HCT116 (cell line): ENCODE measurements at regions not wholly inside any gene's neighbourhood (a gene's known extent, or its start where the extent isn't known, plus 50 kb on each side); places are given as distances from the start of the nearest gene placed in this dataset.

Source experiments
- ATAC-seq: fragments of 200-7000 bp; cut with Tn5 transposase; 2 replicates; pipeline ENCODE4 v1.9.1; 2020; ENCODE audit warnings: mild to moderate bottlenecking, moderate library complexity
- BruUV-seq: library from RNA; stranded (reverse); fragments of 400-500 nt; replicated peaks from 2 replicates; lab custom pipeline; 2021; lab: Mats Ljungman, UMichigan
- CTCF ChIA-PET: fragments of 300-600 bp; sonication (Branson Sonifier 250); formaldehyde crosslinking; loops from one replicate; lab custom pipeline; 2021; ENCODE audit warnings: antibody characterized with exemption; lab: Charles Lee
- POLR2A ChIA-PET: fragments of 300-600, 350-600 bp; sonication (Branson Sonifier 250); formaldehyde crosslinking; loops from one replicate; lab custom pipeline; 2021; ENCODE audit warnings: antibody characterized with exemption; lab: Charles Lee
- RAD21 ChIA-PET, 2 experiments: fragments of 300-600 bp; sonication (Branson Sonifier 250); formaldehyde crosslinking; loops; one replicate each; lab custom pipeline; 2023; ENCODE audit warnings: low total read pairs in 2 of 2; ENCODE audit not compliant: uncharacterized antibody in 2 of 2, unreplicated experiment in 2 of 2, low non-redundant PET in 1 of 2; lab: Charles Lee
- DNase-seq: peaks from one replicate; pipeline ENCODE4 v3.0.0-alpha.2; 2010; ENCODE audit warnings: low read depth, low spot score
- H2AFZ ChIP-seq: fragments of 200-600 bp; shearing (Covaris generic), sonication (generic); 2 replicates; pipeline ENCODE4 v1.6.1; 2017; ENCODE audit warnings: low read depth, mixed run types, mixed read lengths, antibody characterized with exemption, low read length; ENCODE audit not compliant: poor library complexity, severe bottlenecking
- H3K27ac ChIP-seq: 2 replicates; pipeline ENCODE4 v1.5.1; 2012; ENCODE audit warnings: low read depth, low read length
- H3K27me3 ChIP-seq: fragments of 200-600 bp; sonication (generic); 2 replicates; pipeline ENCODE4 v1.6.1; 2016; ENCODE audit warnings: mixed run types, low read length, mixed read lengths; ENCODE audit not compliant: insufficient read depth
- H3K36me3 ChIP-seq, 2 experiments: fragments of 200-500 bp in 1 of 2; fragments of 200-600 bp in 1 of 2; sonication (Bioruptor generic) in 1 of 2; sonication (generic) in 1 of 2; 2 replicates each; pipeline versions ENCODE4 v1.5.1 to v1.6.1; 2014 to 2016; ENCODE audit warnings: low read length in 2 of 2, inconsistent platforms in 1 of 2, mixed read lengths in 1 of 2, mixed run types in 1 of 2; ENCODE audit not compliant: insufficient read depth in 2 of 2, control insufficient read depth in 1 of 2
- H3K4me1 ChIP-seq, 2 experiments: fragments of 200-600 bp in 1 of 2; sonication (generic) in 1 of 2; 2 replicates each; pipeline versions ENCODE4 v1.5.1 to v1.6.1; 2012 to 2017; ENCODE audit warnings: low read length in 2 of 2, inconsistent platforms in 1 of 2, mild to moderate bottlenecking in 1 of 2, mixed read lengths in 1 of 2, mixed run types in 1 of 2, moderate library complexity in 1 of 2; ENCODE audit not compliant: insufficient read depth in 2 of 2, control insufficient read depth in 1 of 2
- H3K4me2 ChIP-seq: fragments of 200-600 bp; sonication (generic); 2 replicates; pipeline ENCODE4 v1.6.1; 2017; ENCODE audit warnings: mixed run types, low read length, mixed read lengths
- H3K4me3 ChIP-seq, 2 experiments: fragments of 200-600 bp in 1 of 2; sonication (generic) in 1 of 2; replicated peaks in 1 of 2; 2 replicates each; pipeline ENCODE4 v1.5.1; 2011 to 2016; ENCODE audit warnings: low read length in 2 of 2, control low read depth in 1 of 2, low read depth in 1 of 2, mild to moderate bottlenecking in 1 of 2, mixed read lengths in 1 of 2, mixed run types in 1 of 2
- H3K79me2 ChIP-seq: fragments of 200-600 bp; sonication (generic); 2 replicates; pipeline ENCODE4 v1.6.1; 2017; ENCODE audit warnings: mild to moderate bottlenecking, mixed run types, low read length, moderate library complexity, mixed read lengths; ENCODE audit not compliant: insufficient read depth
- H3K9ac ChIP-seq: fragments of 200-600 bp; sonication (generic); 2 replicates; pipeline ENCODE4 v1.6.1; 2016; ENCODE audit warnings: low read length, mixed read lengths
- H3K9me2 ChIP-seq: fragments of 200-600 bp; sonication (generic), shearing (Covaris generic); 2 replicates; pipeline ENCODE4 v1.6.1; 2017; ENCODE audit warnings: mixed run types, mild to moderate bottlenecking, moderate library complexity; ENCODE audit not compliant: insufficient read depth
- H3K9me3 ChIP-seq, 2 experiments: fragments of 200-500 bp in 1 of 2; fragments of 200-600 bp in 1 of 2; sonication (Bioruptor generic) in 1 of 2; sonication (generic) in 1 of 2; 2 replicates each; pipeline ENCODE4 v1.6.1; 2014 to 2017; ENCODE audit warnings: low read length in 2 of 2, mixed read lengths in 2 of 2, inconsistent platforms in 1 of 2, low read depth in 1 of 2, mild to moderate bottlenecking in 1 of 2, mixed run types in 1 of 2, moderate library complexity in 1 of 2; ENCODE audit not compliant: control insufficient read depth in 1 of 2, insufficient read depth in 1 of 2
- H4K20me1 ChIP-seq: fragments of 200-600 bp; sonication (generic), shearing (Covaris generic); 2 replicates; pipeline ENCODE4 v1.6.1; 2017; ENCODE audit warnings: mixed run types, mild to moderate bottlenecking, moderate library complexity; ENCODE audit not compliant: insufficient read depth
- EGR1 ChIP-seq: IDR thresholded peaks from 2 replicates; pipeline ENCODE4 v1.6.1; 2012; ENCODE audit warnings: low read depth
- ELF1 ChIP-seq: IDR thresholded peaks from 2 replicates; pipeline ENCODE4 v1.6.1; 2012; ENCODE audit warnings: low read depth, borderline replicate concordance
- EZH2 ChIP-seq: fragments of 200-600 bp; sonication (generic); IDR thresholded peaks from 2 replicates; pipeline ENCODE4 v1.6.1; 2017; ENCODE audit warnings: antibody characterized with exemption, mixed run types
- EZH2phosphoT487 ChIP-seq: fragments of 200-600 bp; IDR thresholded peaks from 2 replicates; pipeline ENCODE4 v1.6.1; 2018; ENCODE audit warnings: antibody characterized with exemption, borderline replicate concordance
- POLR2A ChIP-seq: IDR thresholded peaks from 2 replicates; pipeline ENCODE4 v1.7.0; 2011; ENCODE audit warnings: borderline replicate concordance; ENCODE audit not compliant: insufficient read depth, insufficient read length; ENCODE audit errors: extremely low read depth
- RAD21 ChIP-seq: IDR thresholded peaks from 2 replicates; pipeline ENCODE4 v1.6.1; 2012; ENCODE audit warnings: low read depth, mild to moderate bottlenecking
- SIN3A ChIP-seq: IDR thresholded peaks from 2 replicates; pipeline ENCODE4 v1.6.1; 2012; ENCODE audit warnings: low read depth
- SP1 ChIP-seq: IDR thresholded peaks from 2 replicates; pipeline ENCODE4 v1.6.1; 2012; ENCODE audit warnings: low read depth
- YY1 ChIP-seq: IDR thresholded peaks from 2 replicates; pipeline ENCODE4 v1.6.1; 2011; ENCODE audit warnings: low read length, low read depth, moderate library complexity, mild to moderate bottlenecking; ENCODE audit not compliant: insufficient replicate concordance; ENCODE audit errors: extremely low read depth
- intact Hi-C: fragments of 100-400 bp; cut with micrococcal nuclease; formaldehyde crosslinking; loops from 2 replicates; pipeline ENCODE4 v1.10.0; 2022
- TF ChIP-seq, protein P1 (sequence below): IDR thresholded peaks from 2 replicates; pipeline ENCODE4 v1.6.1; 2012; ENCODE audit warnings: low read depth

DNA sequence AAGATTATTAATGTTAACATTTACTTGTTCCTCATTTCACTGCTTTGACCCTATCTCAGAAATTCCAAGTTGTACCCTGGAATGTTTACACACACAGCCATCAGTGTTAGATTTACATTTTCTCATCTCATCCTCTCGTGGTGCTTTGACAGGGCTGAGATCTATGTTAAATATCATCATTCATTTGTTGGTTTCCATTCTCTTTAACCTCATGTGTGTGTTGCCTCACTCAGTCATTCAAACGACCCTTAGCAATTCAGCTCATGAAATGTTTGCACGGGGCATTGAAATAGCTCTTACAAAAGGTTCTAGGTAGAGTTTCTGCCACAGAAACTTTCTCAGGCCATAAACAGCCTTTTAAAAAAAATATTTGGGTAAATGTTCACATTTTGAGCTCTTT, 369.6 kb upstream of the MAF start:
- BruUV-seq = no TSS peak

DNA sequence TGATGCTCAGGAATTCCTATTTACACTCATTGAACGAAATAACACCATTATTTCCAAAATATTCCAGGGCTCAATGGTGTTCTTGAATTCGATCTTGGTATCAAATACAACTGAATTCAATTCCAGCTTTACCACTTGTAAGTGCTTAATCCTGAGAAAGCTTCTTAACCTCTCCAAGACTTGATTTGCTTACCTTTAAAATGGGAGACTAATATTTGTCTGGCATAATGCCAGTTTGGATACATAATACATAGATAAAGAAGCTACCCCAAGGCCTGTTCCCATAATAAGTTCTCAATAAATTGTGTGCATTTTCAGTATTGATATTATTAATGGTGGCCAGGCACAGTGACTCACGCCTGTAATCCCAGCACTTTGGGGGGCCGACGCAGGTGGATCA, 368.9 kb upstream of the MAF start:
- DNase-seq (no peak), ATAC-seq (no peak)
- Histone ChIP-seq H3K27me3 (no peaks in the 10 kb centered on the region), H2AFZ (no peak overlapping the region), H3K9me3 (peaks cover 43 to 51% of the 10 kb centered on the region in 2 experiments; a peak in 2 of 4 replicates), H3K9me2 (no peaks in the 10 kb centered on the region), H3K79me2 (no peaks in the 10 kb centered on the region), H3K4me1 (no peaks in the 10 kb centered on the region), H4K20me1 (no peaks in the 10 kb centered on the region), H3K36me3 (no peaks in the 10 kb centered on the region), H3K4me3 (no peak overlapping the region), H3K4me2 (no peak overlapping the region), H3K9ac (no peak overlapping the region), H3K27ac (no peak overlapping the region)
- RAD21 ChIA-PET = no interaction called here
- BruUV-seq = no TSS peak
- POLR2A ChIA-PET = no interaction called here
- intact Hi-C loops = no loop called here
- CTCF ChIA-PET = no interaction called here
- TF ChIP-seq ELF1 = no peak
- TF ChIP-seq EGR1 = no peak
- no peak for TF ChIP-seq RAD21
- no peak for TF ChIP-seq YY1
- TF ChIP-seq EZH2 = no peak
- TF ChIP-seq SP1 = no peak
- TF ChIP-seq, protein P1, sequence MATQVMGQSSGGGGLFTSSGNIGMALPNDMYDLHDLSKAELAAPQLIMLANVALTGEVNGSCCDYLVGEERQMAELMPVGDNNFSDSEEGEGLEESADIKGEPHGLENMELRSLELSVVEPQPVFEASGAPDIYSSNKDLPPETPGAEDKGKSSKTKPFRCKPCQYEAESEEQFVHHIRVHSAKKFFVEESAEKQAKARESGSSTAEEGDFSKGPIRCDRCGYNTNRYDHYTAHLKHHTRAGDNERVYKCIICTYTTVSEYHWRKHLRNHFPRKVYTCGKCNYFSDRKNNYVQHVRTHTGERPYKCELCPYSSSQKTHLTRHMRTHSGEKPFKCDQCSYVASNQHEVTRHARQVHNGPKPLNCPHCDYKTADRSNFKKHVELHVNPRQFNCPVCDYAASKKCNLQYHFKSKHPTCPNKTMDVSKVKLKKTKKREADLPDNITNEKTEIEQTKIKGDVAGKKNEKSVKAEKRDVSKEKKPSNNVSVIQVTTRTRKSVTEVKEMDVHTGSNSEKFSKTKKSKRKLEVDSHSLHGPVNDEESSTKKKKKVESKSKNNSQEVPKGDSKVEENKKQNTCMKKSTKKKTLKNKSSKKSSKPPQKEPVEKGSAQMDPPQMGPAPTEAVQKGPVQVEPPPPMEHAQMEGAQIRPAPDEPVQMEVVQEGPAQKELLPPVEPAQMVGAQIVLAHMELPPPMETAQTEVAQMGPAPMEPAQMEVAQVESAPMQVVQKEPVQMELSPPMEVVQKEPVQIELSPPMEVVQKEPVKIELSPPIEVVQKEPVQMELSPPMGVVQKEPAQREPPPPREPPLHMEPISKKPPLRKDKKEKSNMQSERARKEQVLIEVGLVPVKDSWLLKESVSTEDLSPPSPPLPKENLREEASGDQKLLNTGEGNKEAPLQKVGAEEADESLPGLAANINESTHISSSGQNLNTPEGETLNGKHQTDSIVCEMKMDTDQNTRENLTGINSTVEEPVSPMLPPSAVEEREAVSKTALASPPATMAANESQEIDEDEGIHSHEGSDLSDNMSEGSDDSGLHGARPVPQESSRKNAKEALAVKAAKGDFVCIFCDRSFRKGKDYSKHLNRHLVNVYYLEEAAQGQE = no peak
- no peak for TF ChIP-seq EZH2phosphoT487
- TF ChIP-seq SIN3A = no peak

More for the DNA sequence above, 369.6 kb upstream of the MAF start:
- no peak overlapping the region for H3K4me2 ChIP-seq
- no peak overlapping the region for H2AFZ ChIP-seq
- no peak overlapping the region for H3K27ac ChIP-seq
- H3K9me3 ChIP-seq = peaks cover 47 to 51% of the 10 kb centered on the region in 2 experiments; a peak in 2 of 4 replicates
- no peaks in the 10 kb centered on the region for H3K36me3 ChIP-seq
- ATAC-seq = no peak
- no peak for DNase-seq
- TF ChIP-seq POLR2A = no peak
- TF ChIP-seq, protein P1 = no peak
- RAD21 ChIA-PET = no interaction called here
- H3K79me2 ChIP-seq = no peaks in the 10 kb centered on the region
- no peaks in the 10 kb centered on the region for H3K4me1 ChIP-seq
- CTCF ChIA-PET = no interaction called here
- POLR2A ChIA-PET = no interaction called here
- no peak overlapping the region for H3K4me3 ChIP-seq
- H3K9ac ChIP-seq = no peak overlapping the region
- H3K27me3 ChIP-seq = no peaks in the 10 kb centered on the region
- no peaks in the 10 kb centered on the region for H4K20me1 ChIP-seq
- no peaks in the 10 kb centered on the region for H3K9me2 ChIP-seq
- intact Hi-C loops = no loop called here
